HepG2 (cell line): ENCODE measurements at regions not wholly inside any gene's neighbourhood (a gene's known extent, or its start where the extent isn't known, plus 50 kb on each side); places are given as distances from the start of the nearest gene placed in this dataset.

Source experiments
- GRHL1 ChIP-seq: sonication (generic); formaldehyde crosslinking; conservative IDR thresholded peaks from 2 replicates; pipeline ENCODE4 v1.8.0; 2022; ENCODE audit warnings: missing genetic modification reagents
- MLLT10 ChIP-seq: sonication (generic); formaldehyde crosslinking; IDR thresholded peaks from 2 replicates; pipeline ENCODE4 v1.4.0; 2020; ENCODE audit warnings: missing genetic modification reagents
- TBL1XR1 ChIP-seq: fragments of 150-350 bp; IDR thresholded peaks from 2 replicates; pipeline ENCODE4 v1.6.1; 2014; ENCODE audit warnings: borderline replicate concordance, low read length; ENCODE audit not compliant: partially characterized antibody
- THRA ChIP-seq: sonication (generic); formaldehyde crosslinking; IDR thresholded peaks from 2 replicates; pipeline ENCODE4 v1.4.0; 2020; ENCODE audit warnings: missing genetic modification reagents, borderline replicate concordance
- ZNF407 ChIP-seq: sonication (generic); formaldehyde crosslinking; IDR thresholded peaks from one replicate; pipeline ENCODE4 v1.5.1; 2020; ENCODE audit warnings: mild to moderate bottlenecking, missing genetic modification reagents; ENCODE audit errors: not compliant biosample characterization

- TF ChIP-seq ZNF407 (CRISPR knock-in tag) (no peak), GRHL1 (no peak), THRA (peak; percentile 62; the same call in 1 of the 2 replicates), MLLT10 (CRISPR knock-in tag) (no peak), TBL1XR1 (no peak)
- TF ChIP-seq, all 625 proteins: peak for 4
These were observed 112.8 kb upstream of the C2CD4B start (continued) for GRCh38 chr15:62277816-62278394.
